MM.1S (cell line): ENCODE measurements at regions not wholly inside any gene's neighbourhood (a gene's known extent, or its start where the extent isn't known, plus 50 kb on each side); places are given as distances from the start of the nearest gene placed in this dataset.

ENCODE experiments used
- DNase-seq: peaks from one replicate; pipeline ENCODE4 v3.0.0-alpha.2; 2015
- H2AFZ ChIP-seq: fragments of 300-600 bp; sonication (generic); 2 replicates; pipeline ENCODE4 v1.6.0; 2016; ENCODE audit warnings: antibody characterized with exemption, low read length
- H3F3A ChIP-seq: fragments of 300-600 bp; sonication (generic); 2 replicates; pipeline ENCODE4 v1.6.1; 2016; ENCODE audit warnings: mild to moderate bottlenecking, antibody characterized with exemption, low read length, moderate library complexity, mixed read lengths; ENCODE audit not compliant: insufficient read depth
- H3K27ac ChIP-seq: fragments of 300-600 bp; sonication (generic); 2 replicates; pipeline ENCODE4 v1.5.1; 2016; ENCODE audit warnings: mild to moderate bottlenecking, low read length
- H3K27me3 ChIP-seq: fragments of 300-600 bp; sonication (generic); replicated peaks from 2 replicates; pipeline ENCODE4 v1.6.0; 2016; ENCODE audit warnings: low read length; ENCODE audit not compliant: insufficient read depth
- H3K36me3 ChIP-seq: fragments of 300-600 bp; sonication (generic); replicated peaks from 2 replicates; pipeline ENCODE4 v1.6.1; 2016; ENCODE audit warnings: mild to moderate bottlenecking, low read length, mixed read lengths; ENCODE audit not compliant: insufficient read depth
- H3K4me1 ChIP-seq: fragments of 300-600 bp; sonication (generic); 2 replicates; pipeline ENCODE4 v1.6.1; 2016; ENCODE audit warnings: low read length, mixed read lengths
- H3K4me2 ChIP-seq: fragments of 300-600 bp; sonication (generic); 2 replicates; pipeline ENCODE4 v1.6.0; 2016; ENCODE audit warnings: low read depth, low read length
- H3K4me3 ChIP-seq: fragments of 300-600 bp; sonication (generic); 2 replicates; pipeline ENCODE4 v1.5.1; 2016; ENCODE audit warnings: low read length, mixed read lengths
- H3K79me2 ChIP-seq: fragments of 300-600 bp; sonication (generic); 2 replicates; pipeline ENCODE4 v1.6.1; 2016; ENCODE audit warnings: mixed run types, low read length, mixed read lengths
- H3K9ac ChIP-seq: fragments of 300-600 bp; sonication (generic); 2 replicates; pipeline ENCODE4 v1.6.1; 2016; ENCODE audit warnings: low read length, mixed read lengths
- H3K9me2 ChIP-seq: fragments of 300-600 bp; sonication (generic); replicated peaks from 2 replicates; pipeline ENCODE4 v1.6.1; 2016; ENCODE audit warnings: mild to moderate bottlenecking, low read length, mixed read lengths; ENCODE audit not compliant: insufficient read depth
- H3K9me3 ChIP-seq: fragments of 300-600 bp; sonication (generic); replicated peaks from 2 replicates; pipeline ENCODE4 v1.6.1; 2016; ENCODE audit warnings: mild to moderate bottlenecking, low read length, mixed read lengths; ENCODE audit not compliant: insufficient read depth
- H4K20me1 ChIP-seq: fragments of 300-600 bp; sonication (generic); 2 replicates; pipeline ENCODE4 v1.6.1; 2016; ENCODE audit warnings: mild to moderate bottlenecking, low read length, moderate library complexity, mixed read lengths; ENCODE audit not compliant: insufficient read depth
- EZH2 ChIP-seq: fragments of 300-600 bp; sonication (generic); optimal IDR thresholded peaks from 2 replicates; pipeline ENCODE3; 2017; ENCODE audit warnings: low read depth, mild to moderate bottlenecking, antibody characterized with exemption, low read length, mixed read lengths
- EZH2phosphoT487 ChIP-seq: fragments of 300-600 bp; sonication (generic); IDR thresholded peaks from 2 replicates; pipeline ENCODE4 v1.6.1; 2018; ENCODE audit warnings: antibody characterized with exemption, low read length
- TF ChIP-seq, protein P1 (sequence below): fragments of 300-600 bp; sonication (generic); IDR thresholded peaks from 2 replicates; pipeline ENCODE4 v1.5.1; 2016; ENCODE audit warnings: antibody characterized with exemption, low read length, mixed read lengths

DNA sequence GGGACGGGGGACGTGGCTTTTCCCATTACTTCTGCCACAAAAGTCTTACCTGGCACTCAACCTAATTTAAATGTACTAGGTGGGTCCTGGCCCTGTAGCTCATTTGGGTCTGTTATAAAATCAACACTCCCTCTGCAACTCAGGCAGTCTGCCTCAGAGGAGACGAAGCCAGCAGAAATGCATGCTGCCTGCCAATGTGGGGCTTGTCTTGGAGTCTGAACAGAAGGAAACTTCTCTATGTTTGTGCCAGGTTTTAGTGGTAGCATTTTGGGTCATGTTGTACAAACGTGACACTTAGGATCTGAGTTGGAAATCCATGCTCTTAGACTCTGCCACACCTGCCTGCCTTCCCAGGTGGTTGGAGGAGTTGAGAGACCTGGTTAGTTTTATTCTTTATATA is 292.5 kb upstream of the FAM98A start:
- Histone ChIP-seq H3K27me3 (no peaks in the 10 kb centered on the region), H3F3A (no peaks in the 10 kb centered on the region), H3K27ac (no peak overlapping the region), H3K9me2 (no peaks in the 10 kb centered on the region), H3K79me2 (no peaks in the 10 kb centered on the region), H3K4me3 (no peak overlapping the region), H3K4me1 (no peaks in the 10 kb centered on the region), H2AFZ (no peak overlapping the region), H3K4me2 (no peak overlapping the region), H3K9ac (no peak overlapping the region), H4K20me1 (no peaks in the 10 kb centered on the region), H3K36me3 (no peaks in the 10 kb centered on the region), H3K9me3 (no peaks in the 10 kb centered on the region)
- no peak for DNase-seq
- TF ChIP-seq EZH2 (no peak), EZH2phosphoT487 (no peak)
- TF ChIP-seq, protein P1, sequence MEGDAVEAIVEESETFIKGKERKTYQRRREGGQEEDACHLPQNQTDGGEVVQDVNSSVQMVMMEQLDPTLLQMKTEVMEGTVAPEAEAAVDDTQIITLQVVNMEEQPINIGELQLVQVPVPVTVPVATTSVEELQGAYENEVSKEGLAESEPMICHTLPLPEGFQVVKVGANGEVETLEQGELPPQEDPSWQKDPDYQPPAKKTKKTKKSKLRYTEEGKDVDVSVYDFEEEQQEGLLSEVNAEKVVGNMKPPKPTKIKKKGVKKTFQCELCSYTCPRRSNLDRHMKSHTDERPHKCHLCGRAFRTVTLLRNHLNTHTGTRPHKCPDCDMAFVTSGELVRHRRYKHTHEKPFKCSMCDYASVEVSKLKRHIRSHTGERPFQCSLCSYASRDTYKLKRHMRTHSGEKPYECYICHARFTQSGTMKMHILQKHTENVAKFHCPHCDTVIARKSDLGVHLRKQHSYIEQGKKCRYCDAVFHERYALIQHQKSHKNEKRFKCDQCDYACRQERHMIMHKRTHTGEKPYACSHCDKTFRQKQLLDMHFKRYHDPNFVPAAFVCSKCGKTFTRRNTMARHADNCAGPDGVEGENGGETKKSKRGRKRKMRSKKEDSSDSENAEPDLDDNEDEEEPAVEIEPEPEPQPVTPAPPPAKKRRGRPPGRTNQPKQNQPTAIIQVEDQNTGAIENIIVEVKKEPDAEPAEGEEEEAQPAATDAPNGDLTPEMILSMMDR, result no peak

DNA sequence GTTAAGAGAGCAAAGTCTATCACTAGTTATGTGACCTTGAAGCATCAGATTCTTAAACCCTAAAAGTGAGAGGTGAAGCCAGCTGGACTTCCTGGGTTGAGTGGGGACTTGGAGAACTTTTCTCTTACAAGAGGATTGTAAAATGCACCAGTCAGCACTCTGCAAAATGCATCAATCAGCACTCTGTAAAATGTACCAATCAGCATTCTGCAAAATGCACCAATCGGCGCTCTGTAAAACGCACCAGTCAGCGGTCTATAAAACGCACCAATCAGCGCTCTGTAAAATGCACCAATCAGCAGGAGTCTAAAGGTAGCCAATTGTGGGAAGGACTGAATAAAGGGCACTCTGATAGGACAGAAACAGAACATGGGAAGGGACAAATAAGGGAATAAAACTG is 291.6 kb upstream of the FAM98A start:
- Histone ChIP-seq H3K27ac (no peak overlapping the region), H3F3A (no peaks in the 10 kb centered on the region), H3K4me2 (no peak overlapping the region), H3K79me2 (no peaks in the 10 kb centered on the region), H2AFZ (no peak overlapping the region), H3K4me3 (no peak overlapping the region), H3K36me3 (no peaks in the 10 kb centered on the region), H3K9me3 (no peaks in the 10 kb centered on the region), H3K9me2 (no peaks in the 10 kb centered on the region), H4K20me1 (no peaks in the 10 kb centered on the region), H3K9ac (no peak overlapping the region), H3K27me3 (no peaks in the 10 kb centered on the region), H3K4me1 (no peaks in the 10 kb centered on the region)
- DNase-seq, result no peak
- TF ChIP-seq EZH2, result no peak
- TF ChIP-seq, protein P1, result no peak
- TF ChIP-seq EZH2phosphoT487, result no peak

GRCh38 chr2:33877348-33878016 is 278.4 kb upstream of the FAM98A start:
- Histone ChIP-seq H3K9ac (no peak overlapping the region), H3K27me3 (no peaks in the 10 kb centered on the region), H3K4me1 (no peaks in the 10 kb centered on the region), H3K27ac (no peak overlapping the region), H3K79me2 (no peaks in the 10 kb centered on the region), H3K9me2 (no peaks in the 10 kb centered on the region), H3K9me3 (no peaks in the 10 kb centered on the region), H3F3A (no peaks in the 10 kb centered on the region), H3K4me3 (no peak overlapping the region), H3K36me3 (no peaks in the 10 kb centered on the region), H2AFZ (no peak overlapping the region), H3K4me2 (no peak overlapping the region), H4K20me1 (no peaks in the 10 kb centered on the region)
- no peak for TF ChIP-seq EZH2phosphoT487
- TF ChIP-seq, protein P1, result no peak
- TF ChIP-seq EZH2, result no peak
- no peak for DNase-seq
